VCaP (cell line): ENCODE measurements at regions not wholly inside any gene's neighbourhood (a gene's known extent, or its start where the extent isn't known, plus 50 kb on each side); places are given as distances from the start of the nearest gene placed in this dataset.
"Not testable (repeated sequence)": the region's sequence is repeated elsewhere in the genome, so short reads cannot be mapped to it uniquely, and the experiment has no call there.

Experiments
- H3K27ac ChIP-seq: fragments of 450-650 bp; 2 replicates; pipeline ENCODE4 v1.5.1; 2017
- TF ChIP-seq, protein P1 (sequence below): fragments of 450-650 bp; conservative IDR thresholded peaks from 2 replicates; pipeline ENCODE4 v1.5.1; 2017; ENCODE audit warnings: mild to moderate bottlenecking, moderate library complexity

DNA sequence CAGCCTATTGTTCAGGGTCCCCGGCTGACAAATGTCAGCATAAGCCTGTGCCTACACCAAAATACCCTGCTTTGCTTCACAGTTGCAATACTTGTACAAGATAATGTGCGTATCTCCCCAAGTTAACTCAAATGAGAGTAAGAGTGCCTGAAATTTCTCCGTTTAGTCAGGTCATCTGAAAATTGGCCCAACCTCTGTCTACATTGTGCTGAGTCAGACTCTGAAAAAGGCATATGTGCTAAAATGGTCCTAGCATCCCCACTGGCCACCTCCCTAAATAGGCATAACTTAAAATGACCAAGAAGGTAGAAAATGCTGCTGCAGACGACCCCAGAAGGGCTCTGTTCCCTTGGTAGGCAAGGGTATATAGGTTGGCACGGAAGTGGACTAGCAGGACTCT, 1653.8 kb upstream of the DDX18 start:
- H3K27ac ChIP-seq, result no peak overlapping the region
- TF ChIP-seq, protein P1, sequence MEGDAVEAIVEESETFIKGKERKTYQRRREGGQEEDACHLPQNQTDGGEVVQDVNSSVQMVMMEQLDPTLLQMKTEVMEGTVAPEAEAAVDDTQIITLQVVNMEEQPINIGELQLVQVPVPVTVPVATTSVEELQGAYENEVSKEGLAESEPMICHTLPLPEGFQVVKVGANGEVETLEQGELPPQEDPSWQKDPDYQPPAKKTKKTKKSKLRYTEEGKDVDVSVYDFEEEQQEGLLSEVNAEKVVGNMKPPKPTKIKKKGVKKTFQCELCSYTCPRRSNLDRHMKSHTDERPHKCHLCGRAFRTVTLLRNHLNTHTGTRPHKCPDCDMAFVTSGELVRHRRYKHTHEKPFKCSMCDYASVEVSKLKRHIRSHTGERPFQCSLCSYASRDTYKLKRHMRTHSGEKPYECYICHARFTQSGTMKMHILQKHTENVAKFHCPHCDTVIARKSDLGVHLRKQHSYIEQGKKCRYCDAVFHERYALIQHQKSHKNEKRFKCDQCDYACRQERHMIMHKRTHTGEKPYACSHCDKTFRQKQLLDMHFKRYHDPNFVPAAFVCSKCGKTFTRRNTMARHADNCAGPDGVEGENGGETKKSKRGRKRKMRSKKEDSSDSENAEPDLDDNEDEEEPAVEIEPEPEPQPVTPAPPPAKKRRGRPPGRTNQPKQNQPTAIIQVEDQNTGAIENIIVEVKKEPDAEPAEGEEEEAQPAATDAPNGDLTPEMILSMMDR, result no peak

DNA sequence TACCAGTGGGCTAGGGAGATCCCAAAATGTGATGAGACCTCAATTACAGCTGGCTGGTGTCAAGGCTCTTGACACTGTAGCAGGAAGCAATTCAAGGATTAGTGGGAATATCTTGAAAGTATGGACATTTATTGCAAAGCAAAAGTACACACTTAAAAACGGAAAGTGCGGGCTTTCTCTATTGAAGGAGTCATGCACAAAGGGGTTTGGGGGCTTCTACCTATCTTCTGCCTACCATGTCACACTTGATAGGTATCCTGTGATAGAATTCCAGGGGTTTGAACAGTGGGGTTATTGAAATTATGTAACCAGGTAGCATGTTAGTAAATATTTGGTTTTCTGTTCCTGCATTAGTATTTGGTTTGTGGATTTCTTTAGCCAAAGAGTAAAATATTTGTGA, 1652.1 kb upstream of the DDX18 start:
- TF ChIP-seq, protein P1, result no peak
- H3K27ac ChIP-seq, result no peak overlapping the region

DNA sequence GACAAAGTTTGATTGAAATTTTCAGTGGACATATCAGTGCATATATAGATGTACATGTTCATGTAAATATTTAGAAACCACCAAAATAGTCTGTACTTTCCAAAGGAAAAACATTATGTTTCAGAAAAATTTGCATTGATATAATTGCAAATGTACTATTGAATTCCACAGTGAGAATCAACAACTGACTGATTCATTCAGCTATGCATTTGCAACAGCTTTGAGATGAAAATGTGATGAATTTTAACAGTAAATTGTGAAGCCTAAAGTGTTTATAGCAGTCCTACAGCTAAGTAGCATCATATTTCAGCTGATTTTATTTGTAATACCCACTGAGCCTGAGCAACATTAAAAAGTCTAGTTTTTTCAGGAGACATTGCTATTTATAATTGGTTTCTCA, 1647.4 kb upstream of the DDX18 start:
- TF ChIP-seq, protein P1, result no peak
- no peak overlapping the region for H3K27ac ChIP-seq

DNA sequence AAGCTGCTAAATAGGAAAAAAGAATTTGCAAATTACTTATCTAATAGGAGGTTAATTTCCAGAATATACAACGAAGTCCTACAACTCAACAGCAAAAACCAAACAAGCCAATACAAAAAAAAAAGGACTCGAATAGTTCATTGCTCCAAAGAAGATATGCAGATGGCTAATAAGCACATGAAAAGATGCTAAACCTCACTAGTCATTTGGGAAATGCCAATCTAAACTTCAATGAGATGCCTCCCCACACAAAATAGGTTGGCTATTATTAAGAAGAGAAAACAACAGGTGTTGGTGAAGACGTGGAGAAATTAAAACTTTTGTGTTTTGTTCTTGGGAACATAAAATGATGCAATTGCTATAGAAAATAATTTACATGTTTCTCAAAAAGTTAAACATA, 1634.4 kb upstream of the DDX18 start:
- TF ChIP-seq, protein P1, result no peak
- H3K27ac ChIP-seq, result no peak overlapping the region

DNA sequence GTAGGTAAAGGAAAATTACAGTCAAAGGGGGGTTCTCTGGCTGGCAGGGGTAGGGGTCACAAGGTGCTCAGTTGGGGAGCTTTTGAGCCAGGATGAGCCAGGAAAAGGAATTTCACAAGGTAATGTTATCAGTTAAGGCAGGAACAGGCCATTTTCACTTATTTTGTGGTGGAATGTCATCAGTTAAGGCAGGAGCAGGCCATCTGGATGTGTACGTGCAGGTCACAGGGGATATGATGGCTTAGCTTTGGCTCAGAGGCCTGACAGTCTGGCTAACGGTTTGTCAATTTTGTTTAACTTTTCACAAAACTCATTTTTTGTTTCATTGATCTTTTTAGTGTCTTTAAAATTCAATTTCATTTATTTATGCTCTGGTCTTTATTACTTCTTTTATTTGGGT, 1623.8 kb upstream of the DDX18 start:
- not testable (repeated sequence) for H3K27ac ChIP-seq

DNA sequence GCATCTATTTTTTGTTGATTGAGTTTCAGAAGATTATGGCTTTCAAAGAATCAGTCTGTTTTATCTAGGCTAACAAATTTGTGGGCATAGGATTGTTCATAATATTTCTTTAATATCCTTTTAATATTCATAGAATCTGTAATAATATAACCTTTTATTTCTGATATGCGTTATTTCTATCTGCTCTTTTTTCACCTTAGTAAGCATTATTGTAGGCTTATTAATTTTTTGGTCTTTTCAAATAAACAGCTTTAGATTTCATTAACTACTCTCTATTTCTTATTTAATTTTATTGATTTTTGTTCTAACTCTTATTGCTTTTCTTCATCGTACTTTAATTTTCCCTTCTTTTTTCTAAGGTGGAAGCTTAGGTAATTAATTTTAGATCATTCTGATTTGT, 1614.4 kb upstream of the DDX18 start:
- no peak overlapping the region for H3K27ac ChIP-seq
- TF ChIP-seq, protein P1, result no peak

DNA sequence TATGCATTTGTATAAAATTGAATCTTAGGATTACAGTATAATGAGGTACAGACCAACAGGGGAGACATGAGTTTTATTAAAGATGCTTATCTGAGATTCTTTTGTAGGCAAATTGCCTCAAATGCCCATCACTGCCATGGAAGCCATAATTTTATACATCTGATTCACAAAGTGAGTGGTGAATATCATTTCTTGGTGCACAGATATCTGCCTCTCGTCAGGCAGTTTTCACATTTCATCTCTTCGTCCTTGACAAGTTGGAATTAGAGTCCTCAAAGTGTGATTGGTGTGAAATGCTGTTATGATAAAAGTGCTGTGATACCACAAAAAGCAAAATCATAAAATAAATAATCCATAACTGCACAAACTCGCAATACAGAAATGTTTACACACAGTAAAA, 1602.8 kb upstream of the DDX18 start:
- TF ChIP-seq, protein P1, result no peak
- no peak overlapping the region for H3K27ac ChIP-seq

DNA sequence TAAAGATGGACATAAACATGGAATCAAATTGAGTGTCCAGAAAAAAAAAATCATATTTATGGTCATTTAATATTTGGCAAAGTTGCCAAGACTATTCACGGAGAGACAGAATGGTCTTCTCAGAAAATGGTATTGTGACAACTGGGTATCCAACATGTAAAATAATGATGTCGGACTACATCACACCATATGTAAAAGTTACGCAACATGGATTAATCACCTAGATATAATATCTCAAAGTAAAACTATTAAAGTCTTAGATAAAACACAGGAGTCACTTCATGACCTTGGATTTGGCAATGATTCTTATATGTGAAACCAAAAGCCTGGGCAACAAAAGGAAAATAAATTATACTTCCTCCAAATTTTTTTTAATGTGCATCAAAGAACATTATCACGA, 1591.7 kb upstream of the DDX18 start:
- TF ChIP-seq, protein P1, result no peak
- no peak overlapping the region for H3K27ac ChIP-seq
